HG03565 (cell line): ENCODE measurements at regions not wholly inside any gene's neighbourhood (a gene's known extent, or its start where the extent isn't known, plus 50 kb on each side); places are given as distances from the start of the nearest gene placed in this dataset.

Source experiments
- ATAC-seq: cut with Tn5 transposase; IDR thresholded peaks from one replicate; pipeline ENCODE4 v1.9.1; 2021; ENCODE audit warnings: mild to moderate bottlenecking, moderate library complexity; ENCODE audit not compliant: unreplicated experiment

DNA sequence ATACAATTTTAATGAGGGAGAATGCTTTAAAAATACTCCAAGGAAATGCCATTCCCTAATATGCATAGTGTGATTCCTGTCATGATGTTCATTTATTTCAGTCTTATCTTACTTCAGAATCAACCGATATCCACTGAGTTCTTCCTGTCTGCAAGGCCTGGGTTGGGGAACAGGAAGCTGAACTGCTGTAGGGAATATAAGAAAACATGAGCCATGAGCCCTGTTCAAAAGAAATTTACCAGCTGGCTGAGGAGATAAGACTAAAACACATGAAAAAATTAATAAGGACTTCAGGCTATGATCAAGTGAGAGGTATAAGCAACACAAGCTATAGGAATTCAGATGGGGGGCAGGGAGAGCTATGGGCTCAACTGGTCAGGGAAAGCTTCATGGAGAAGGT lies 184.7 kb downstream of the PLPP4 start:
- ATAC-seq: no peak

DNA sequence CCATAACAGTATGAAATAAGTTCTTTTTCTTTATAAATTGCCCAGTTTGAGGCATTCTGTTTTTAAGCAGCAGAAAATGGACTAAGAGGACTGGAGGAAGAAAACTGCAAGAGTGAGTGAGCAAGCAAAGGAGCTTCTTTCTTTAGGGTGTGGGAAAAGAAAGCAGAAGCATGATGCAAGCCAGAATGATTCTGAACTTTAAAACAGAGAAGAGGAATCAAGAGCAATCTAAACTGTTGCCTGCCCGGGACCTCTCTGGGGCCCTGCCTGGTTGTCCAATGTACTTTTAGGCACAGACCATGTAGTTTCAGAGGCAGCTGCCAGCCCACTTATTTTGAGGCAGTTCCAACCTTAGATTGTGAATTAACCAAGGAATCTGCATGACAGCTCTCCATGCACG lies 186.3 kb downstream of the PLPP4 start:
- ATAC-seq: no peak

DNA sequence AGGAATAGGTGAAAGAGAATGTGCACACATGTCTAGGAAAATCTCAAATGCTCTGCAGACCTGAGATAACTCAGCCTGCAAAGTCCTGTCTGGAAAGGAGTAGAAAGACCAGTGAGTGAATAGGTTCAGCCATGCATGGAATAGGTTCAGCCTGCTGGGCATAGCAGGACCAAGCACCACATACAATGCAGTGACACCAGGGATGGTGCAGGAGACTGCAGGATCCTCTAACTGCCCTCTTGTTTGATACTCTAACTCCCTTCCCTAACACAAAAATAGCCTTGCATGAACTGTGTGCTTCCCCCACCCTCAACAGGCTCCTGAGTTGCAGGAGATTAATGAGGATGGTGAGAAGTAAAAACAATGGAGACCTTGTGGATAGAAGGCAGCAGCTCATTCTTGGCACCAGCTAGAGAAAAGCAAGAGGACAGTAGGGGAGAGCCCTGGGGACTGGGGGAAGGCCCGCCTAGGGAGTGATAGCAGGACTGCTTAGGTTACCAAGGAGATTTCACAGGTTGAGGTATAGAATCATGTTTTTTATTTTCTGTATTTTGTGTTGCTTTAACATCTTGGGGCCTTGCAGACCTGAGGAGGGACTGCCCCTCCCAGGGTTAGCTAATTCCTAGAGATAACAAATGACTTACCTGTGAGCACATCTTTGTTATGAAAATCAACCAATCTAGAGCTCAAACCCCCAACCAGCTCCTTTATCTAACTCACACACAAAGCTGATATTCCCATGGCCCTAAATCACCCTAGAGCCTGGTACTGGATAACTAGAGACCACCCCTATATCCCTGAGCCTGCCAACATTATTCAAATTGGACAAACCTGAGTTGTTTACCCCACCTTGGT lies 187.8 kb downstream of the PLPP4 start:
- ATAC-seq: no peak

DNA sequence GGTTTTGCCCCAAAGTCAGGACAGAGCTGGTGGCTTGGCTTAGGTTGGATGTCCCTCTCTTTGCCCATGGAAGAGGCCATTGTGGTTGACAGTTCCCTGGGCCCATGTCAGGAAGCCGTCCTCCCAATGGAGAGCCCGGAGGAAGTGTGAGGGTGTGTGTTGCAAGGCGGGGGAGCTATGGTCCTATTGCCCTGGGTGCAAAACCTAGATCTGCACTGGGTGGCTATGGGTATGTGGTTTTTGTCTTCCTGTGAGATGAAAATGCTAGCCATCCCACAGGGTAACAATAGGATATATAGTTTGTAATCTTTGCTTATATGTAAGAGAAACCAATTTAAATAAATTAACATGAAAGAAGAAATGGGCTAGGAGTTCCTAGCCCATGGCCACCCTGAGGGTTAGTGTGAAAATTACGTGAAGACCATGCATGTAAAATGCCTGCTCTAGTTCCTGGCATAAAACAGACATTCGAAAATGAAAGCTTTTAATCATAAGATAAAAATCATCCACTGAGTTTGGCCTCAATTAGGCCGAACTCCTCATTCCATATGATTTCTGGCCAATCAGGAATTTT lies 189.2 kb downstream of the PLPP4 start:
- no peak for ATAC-seq

DNA sequence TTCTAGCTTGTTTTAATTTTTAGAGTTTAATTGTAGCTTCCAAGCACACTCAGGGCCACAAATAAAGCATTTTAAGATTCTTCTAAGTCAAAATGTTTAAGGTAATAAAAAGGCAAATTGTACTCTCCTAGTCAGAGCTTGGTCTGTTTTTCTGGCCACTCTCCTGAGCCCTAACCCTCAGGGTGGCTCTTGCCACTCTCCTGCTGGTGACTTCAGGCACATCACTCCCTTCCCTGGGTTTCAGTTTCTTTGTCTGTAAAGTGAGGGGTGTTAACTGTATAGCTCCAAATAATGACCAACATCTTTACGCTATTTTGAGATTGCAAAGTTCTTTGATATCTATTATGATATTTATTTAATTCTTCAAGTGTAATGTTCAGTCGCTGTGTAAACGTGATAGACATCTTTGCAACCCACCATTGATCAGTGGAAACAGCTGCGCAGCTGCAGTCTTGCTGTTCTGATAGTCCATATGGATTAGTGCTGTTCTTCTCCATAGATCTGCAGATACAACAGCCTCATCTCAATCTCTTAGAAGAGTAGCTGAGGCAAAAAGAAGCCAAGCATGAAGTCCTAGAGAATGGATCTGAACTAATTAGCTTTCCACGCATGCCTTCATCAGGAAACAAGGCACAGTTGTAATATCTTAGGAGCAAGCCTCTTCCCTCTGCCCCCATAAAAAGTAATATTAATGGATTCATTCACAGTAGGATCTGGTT lies 189.9 kb downstream of the PLPP4 start:
- no peak for ATAC-seq

DNA sequence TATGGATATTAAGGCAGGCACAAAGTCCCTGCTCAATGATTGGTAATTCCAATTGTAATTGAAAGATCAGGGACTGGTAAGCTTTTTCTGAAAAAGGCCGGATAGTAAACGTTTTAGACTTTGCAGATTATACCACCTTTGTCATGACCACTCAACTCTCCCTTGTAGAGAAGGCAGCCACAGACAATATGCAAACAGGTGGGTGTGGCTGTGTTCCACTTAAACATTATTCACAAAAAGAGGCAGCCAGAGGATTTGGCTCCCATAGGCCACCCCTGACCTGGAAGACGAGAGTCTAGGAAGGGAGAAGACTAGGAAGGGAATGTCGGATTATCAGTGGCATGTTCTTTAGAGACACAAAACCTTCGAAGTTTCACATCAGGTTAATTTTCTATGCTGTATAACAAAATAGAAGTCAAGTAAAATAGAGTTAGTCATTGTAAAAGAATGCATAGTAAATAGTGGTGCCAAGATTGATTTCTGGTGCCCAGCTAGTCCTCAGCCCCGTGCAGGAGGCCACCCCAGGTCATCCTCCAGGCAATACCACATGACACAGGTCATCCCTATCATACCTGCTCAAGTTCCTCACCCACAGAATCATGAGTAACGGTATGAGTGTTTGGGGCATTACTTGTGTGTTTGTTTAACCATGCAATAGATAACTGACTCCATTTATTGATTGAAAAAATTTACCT lies 193.8 kb downstream of the PLPP4 start:
- no peak for ATAC-seq

DNA sequence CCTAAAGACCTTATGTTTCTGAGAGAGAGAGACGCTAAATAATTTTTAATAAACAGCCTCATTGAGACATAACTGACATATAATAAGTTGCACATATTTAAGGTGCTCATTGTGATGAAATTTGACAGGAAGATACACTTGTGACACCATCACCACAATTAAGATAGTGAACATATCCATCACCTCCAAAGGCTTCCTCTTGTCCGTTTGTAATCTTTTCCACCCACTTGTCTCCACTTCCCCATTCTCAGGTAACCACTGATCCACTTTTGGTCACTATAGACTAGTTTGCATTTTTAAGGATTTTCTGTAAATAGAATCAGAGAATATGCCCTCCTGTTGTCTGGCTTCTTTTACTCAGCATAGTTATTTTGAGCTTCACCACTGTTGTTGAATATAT lies 195.1 kb upstream of the WDR11 start:
- no peak for ATAC-seq

DNA sequence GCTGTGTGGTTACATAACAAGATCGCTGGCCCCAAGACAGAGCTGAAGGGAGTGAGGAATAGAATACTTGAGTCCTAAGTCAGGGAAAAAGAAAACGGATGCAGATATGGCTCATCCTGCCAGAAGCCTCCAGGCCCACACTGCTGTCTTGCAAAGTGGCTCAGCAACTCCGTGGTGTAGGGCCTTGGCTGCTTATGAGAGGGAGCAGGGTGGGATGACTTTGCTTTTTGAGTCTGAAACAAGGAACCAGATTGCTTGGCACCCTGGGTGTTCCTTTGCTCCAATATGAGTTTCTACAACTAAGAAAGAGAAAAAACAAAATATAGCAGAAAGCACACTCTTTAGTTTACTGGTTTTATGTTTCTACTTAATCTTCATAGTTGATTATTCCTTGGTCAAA lies 193.8 kb upstream of the WDR11 start:
- ATAC-seq: no peak

DNA sequence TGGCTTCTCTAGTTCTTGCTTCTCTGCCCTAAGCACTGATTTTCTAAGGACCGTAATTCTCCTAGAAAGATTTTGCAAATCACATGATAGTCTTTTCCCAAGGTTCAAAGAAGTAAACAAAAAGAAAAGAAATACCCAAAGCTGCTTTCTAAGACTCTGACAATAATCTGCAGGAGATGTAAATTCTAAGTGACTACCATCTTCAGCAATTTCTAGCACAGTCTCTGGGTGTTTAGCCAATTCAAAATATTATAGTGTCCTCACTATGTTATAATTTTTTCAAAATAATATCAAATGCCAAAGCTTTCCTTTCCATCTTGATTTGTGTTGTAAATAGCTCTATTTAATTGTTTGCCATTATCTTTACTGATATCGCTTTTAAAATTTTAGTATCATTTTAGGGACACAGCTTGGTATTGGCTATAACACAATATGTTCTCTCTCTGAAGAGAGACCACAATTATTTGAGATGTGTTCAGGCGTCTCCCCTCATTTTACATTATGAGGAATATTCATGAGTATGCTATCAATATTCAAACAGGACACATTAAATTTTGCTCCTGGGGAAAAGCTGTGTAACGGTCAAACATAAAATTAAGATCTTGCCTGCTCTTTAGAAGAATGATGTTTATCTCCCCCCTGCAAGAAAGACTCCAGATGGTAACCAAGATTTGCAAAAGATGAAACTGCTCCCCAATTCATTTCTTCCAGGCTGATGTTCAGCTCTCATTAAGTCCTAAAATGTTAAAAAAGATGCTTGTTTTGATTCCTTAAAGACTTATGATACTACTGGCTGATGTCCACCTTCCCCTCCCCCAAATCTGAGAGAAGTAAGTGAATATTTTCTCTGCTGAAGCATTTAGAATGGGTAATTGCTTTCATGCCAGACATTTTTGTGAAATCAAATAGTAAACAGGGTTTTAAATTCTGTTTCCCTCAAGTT lies 191.9 kb upstream of the WDR11 start:
- ATAC-seq: no peak

DNA sequence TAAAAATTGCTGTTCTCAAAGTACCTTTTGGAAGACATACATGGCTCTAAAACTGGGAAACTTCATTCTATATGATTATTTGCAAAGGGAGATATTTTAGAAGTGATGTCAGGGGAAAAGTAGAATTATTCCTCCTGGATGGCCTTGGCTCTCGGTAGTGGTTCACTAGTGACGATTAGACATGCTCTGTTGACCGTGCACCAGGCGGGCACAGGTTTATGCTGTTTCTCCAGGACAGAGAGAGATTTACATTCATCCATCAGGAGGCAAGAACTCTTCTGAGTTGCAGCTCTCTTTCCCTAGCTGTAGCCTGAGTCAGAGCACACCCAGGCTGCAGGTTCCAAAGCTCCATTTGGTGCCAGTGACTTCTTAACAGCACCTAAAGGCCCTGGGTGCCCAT lies 184.9 kb upstream of the WDR11 start:
- ATAC-seq: no peak

DNA sequence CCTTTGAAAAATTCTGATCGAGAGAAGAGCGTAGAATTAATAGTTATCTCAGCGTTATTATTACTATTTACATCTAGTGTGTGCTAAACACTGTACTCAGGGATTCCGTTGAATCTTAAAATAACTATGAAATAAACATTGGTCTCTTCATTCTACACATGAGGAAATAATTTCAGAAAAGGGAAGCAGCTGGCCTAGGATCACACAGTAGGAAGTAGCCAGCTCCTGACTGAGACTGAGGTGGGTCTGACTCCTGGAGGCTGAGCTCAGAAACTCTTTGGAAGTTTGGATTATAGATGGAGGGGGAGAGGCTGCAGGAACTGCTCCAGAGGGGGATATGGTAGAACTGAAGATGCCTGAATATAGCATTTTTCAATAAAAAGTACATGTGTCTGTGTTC lies 183.9 kb upstream of the WDR11 start:
- ATAC-seq: no peak

DNA sequence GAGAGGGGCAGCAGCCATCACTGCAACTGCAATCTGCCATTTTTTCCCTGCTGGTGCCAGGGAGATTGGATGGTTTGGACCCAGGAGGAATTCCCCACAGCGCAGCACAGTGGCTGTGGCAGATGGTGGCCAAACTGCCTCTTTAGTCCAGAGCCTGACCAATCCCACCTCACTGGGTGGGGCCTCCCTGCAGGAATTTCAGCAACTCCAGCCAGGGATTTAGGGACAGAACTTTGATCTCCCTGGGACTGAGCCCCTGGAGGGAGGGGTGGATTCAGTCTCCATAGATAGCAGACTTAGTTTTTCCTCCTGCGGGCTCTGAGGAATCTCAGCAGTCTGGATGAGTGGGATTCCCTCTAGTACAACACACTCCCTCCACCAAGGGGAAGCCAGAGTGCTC lies 179.7 kb upstream of the WDR11 start:
- ATAC-seq: no peak

DNA sequence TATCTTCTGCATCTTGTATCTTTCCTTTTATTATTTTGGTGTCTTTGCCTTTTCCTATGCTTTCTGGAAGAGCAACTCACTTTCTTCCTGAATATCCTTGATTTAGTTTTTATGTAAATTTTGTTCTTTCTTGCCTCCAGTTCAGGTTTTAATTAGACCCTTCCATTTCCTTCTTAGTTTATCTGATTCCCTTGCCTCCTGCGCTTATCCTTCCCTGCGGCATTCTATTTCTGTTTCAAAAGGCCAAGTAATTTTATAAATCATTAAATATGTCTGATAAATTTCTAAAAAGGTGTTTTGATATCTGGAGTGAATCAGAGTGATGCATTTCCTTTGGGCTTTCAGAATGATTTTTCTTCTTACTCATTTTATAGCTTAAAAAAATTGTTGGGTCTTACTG lies 167.7 kb upstream of the WDR11 start:
- ATAC-seq: no peak

DNA sequence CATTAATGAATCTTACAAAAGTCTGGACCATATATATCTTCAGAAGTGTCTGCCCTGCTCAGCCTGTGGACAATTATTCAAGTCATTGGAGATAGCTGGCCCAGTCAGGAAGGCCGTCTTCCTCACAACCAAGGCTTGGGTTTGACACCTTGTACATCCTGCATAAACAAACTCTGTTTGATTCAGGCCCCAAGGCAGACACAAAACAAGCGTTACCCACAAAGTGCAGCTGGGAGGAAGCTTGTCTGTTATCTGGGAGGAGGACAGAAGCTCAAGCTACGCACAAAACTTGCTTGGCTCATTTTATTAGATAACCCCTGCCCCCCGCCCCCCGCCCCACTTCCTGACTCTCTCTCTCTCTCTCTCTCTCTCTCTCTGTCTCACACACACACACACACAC lies 166.9 kb upstream of the WDR11 start:
- no peak for ATAC-seq

DNA sequence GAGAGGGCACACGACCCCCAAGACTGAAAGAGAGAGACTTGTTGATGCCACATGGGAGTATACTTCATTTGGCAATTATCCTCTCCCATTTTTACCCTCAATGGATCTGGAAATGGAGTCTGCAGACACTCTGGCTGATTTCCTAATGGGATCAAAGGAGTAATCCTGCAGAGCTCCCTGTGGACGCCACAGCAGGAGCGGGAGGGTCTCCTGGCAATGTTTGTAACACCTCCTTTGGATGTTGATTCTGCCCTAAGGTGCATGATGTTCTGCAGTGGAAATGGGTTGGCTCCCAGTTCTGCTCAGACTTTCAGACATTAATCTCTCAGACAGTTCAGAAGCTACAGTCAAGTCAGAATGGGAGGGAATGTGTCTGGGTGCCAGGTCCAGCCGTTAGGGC lies 166.0 kb upstream of the WDR11 start:
- ATAC-seq: no peak

DNA sequence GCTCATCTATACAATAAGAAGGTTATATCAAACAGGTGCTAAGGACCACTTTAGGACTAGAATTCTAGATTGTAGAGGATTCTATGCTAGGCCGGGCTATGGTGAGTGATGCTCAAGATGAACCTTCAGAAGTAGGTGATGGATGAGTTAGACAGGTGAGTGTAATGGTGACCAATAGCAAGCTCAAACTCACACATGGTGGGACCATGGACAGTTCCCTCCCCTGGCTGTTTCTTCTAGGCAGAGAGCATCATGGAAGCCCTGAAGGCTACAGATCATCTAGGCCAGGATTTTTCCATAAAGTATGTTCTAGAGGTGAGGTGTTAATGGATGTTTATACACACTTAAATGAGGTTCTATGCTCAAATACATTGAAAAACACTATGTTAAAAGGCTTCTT lies 162.2 kb upstream of the WDR11 start:
- ATAC-seq: no peak

DNA sequence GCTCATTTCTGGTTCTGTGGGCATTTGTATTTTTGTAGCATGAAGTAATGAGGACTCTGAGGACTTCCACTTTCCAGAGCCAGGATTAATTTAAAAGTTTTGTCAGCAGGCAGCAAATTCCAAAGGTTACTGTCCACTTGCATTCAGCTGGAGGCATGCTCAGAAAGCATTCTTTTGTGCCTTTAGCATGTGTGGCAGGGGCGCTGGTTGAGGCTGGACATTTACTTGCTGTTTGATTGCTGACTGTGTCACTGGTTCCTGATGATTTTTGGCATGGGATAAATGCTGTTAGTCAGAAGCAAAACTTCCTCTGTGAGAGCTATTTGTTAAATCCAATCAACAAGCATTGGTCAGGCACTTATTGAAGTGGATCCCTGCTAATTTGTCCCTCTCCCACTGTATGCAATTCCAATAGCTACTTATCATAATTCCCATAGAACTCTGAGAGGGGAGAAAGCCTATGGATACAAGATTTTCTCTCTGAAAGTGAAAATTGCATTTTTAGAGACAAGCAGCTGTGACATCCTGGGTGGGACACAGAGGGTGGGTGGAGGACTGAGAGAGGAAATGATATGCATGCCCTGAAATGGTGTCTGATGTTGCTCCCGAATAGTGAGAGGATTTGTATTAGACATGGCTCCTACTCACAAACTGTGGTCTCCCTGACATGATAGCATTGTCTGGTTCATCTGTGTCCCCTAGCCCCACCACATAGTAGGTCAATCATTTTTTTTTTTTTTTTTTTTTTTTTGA lies 161.2 kb upstream of the WDR11 start:
- no peak for ATAC-seq

DNA sequence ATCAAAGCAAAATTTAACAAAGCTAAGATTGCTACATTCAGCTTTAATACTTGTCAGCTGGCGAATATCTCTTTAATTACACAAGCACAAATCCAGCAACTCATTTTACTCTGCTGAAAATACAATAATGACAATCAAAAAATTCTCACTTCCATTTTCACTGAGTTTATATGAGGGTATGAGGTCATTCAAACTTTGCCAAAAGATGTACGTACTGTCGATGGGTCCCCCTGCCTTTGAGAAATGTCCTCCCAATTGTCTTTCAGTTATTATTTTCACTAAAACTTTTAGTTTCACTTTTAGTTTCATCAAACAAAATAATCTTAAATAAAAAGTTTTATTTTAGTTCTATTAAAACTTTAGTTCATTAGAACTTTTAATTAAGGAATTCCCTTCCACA lies 159.5 kb upstream of the WDR11 start:
- no peak for ATAC-seq

DNA sequence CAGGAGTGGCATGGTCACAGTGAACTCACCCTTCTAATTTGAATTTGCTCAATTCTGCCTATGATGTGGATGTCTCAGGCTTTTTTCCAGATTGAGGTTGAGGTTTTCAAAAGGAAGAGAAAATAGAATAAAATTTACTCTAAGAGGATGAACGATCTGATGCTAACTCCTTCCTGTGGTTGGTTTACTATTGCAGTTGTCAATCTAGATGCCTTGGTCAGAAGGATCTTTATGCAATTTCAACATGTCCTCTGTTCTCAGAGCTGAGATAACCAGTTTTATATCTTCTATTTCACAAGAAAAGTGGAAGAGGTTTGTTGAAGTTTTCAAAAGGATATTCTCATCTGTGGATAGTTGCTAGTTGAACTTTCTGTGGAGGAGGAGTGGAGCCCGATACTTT lies 150.7 kb upstream of the WDR11 start:
- no peak for ATAC-seq

DNA sequence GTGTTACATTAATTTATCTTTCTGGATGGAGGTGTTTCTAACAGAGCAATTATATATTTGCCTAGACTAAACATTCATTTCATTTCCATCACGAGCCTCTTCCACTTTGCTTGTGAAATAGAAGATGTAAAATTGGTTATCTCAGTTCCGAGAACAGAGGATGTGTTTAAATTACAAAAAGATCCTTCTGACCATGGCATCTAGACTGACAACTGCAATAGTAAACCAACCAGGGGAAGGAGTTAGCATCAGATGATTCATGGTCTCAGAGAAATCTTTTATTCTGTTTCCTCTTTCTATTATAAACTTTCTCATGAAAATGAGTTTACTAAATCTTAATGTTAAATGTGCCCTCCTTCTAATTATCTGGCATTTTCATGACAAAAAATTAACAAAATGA lies 149.8 kb upstream of the WDR11 start:
- no peak for ATAC-seq
